Activated CD8-positive, alpha-beta memory T cell treated with anti-CD3 and anti-CD28 coated beads for 48 hours (primary cell): ENCODE measurements at regions not wholly inside any gene's neighbourhood (a gene's known extent, or its start where the extent isn't known, plus 50 kb on each side); places are given as distances from the start of the nearest gene placed in this dataset.

Experiments
- DNase-seq, 3 experiments: peaks; one replicate each; pipeline ENCODE4 v3.0.0-alpha.2; 2020; ENCODE audit warnings: low read depth in 2 of 3, low spot score in 2 of 3

- no peak for DNase-seq
Measured at GRCh38 chr12:107888789-107889188, 114.3 kb downstream of the ASCL4 start.

- no peak for DNase-seq
Measured at GRCh38 chr12:107891967-107892366, 117.5 kb downstream of the ASCL4 start.

- DNase-seq, result no peak
Measured at GRCh38 chr12:107894589-107894988, 120.1 kb downstream of the ASCL4 start.

- DNase-seq, result no peak
Measured at GRCh38 chr12:107895966-107896365, 121.5 kb downstream of the ASCL4 start.

GRCh38 chr12:107900588-107900987 is 126.1 kb downstream of the ASCL4 start:
- DNase-seq, result no peak

GRCh38 chr12:107903341-107904061 is 129.0 kb downstream of the ASCL4 start:
- DNase-seq, result peak; percentile 31 to 54 (median 33)

GRCh38 chr12:107906707-107907106 is 132.2 kb downstream of the ASCL4 start:
- no peak for DNase-seq

GRCh38 chr12:107912421-107913004 is 138.0 kb downstream of the ASCL4 start:
- peak; percentile 23 to 77 (median 45) for DNase-seq

GRCh38 chr12:107914460-107914977 is 140.0 kb downstream of the ASCL4 start:
- DNase-seq, result no peak

- DNase-seq, result no peak
Measured at GRCh38 chr12:107917912-107918800, 143.7 kb downstream of the ASCL4 start.

GRCh38 chr12:107921062-107921461 is 146.6 kb downstream of the ASCL4 start:
- DNase-seq, result no peak

- no peak for DNase-seq
Measured at GRCh38 chr12:107925125-107925524, 150.6 kb downstream of the ASCL4 start.

- DNase-seq, result no peak
Measured at GRCh38 chr12:107929436-107929835, 154.9 kb downstream of the ASCL4 start.

- no peak for DNase-seq
Measured at GRCh38 chr12:107931761-107932160, 157.3 kb downstream of the ASCL4 start.

- no peak for DNase-seq
Measured at GRCh38 chr12:107938446-107938845, 163.9 kb downstream of the ASCL4 start.

- DNase-seq, result no peak
Measured at GRCh38 chr12:107948391-107948945, 174.0 kb downstream of the ASCL4 start.

- DNase-seq, result no peak
Measured at GRCh38 chr12:107951024-107951423, 176.5 kb downstream of the ASCL4 start.

- no peak for DNase-seq
Measured at GRCh38 chr12:107955966-107956643, 173.0 kb upstream of the WSCD2 start.

GRCh38 chr12:107957459-107957858 is 171.6 kb upstream of the WSCD2 start:
- DNase-seq, result no peak

- no peak for DNase-seq
Measured at GRCh38 chr12:107963635-107964034, 165.5 kb upstream of the WSCD2 start.

GRCh38 chr12:107967170-107967569 is 161.9 kb upstream of the WSCD2 start:
- no peak for DNase-seq
